K562 (cell line): ENCODE measurements at regions not wholly inside any gene's neighbourhood (a gene's known extent, or its start where the extent isn't known, plus 50 kb on each side); places are given as distances from the start of the nearest gene placed in this dataset.

Experiments
- ATAC-seq: fragments of 200-7000 bp; cut with Tn5 transposase; 3 replicates; pipeline ENCODE4 v1.9.1; 2020; ENCODE audit warnings: moderate library complexity
- BruUV-seq: library from RNA; stranded (reverse); fragments of 400-500 nt; replicated peaks from 2 replicates; lab custom pipeline; 2021; lab: Mats Ljungman, UMichigan
- CTCF ChIA-PET: fragments of 300-600 bp; formaldehyde crosslinking; extraction: SDS; loops from one replicate; lab custom pipeline; 2021; ENCODE audit warnings: low intra/inter-chr PET ratio; lab: Yijun Ruan, JAX
- POLR2A ChIA-PET: fragments of 300-600, 350-650 bp; sonication (Branson Sonifier 250); formaldehyde crosslinking; extraction: SDS; loops from one replicate; lab custom pipeline; 2021; ENCODE audit warnings: antibody characterized with exemption, inconsistent platforms; lab: Yijun Ruan, JAX
- DNase-seq, 4 experiments: peaks; one replicate each; pipeline versions ENCODE4 v3.0.0 to v3.0.0-alpha.2; 2011 to 2018; ENCODE audit warnings: low spot score in 3 of 4, mixed read lengths in 3 of 4; ENCODE audit errors: extremely low read depth in 1 of 4
- FAIRE-seq: peaks from 2 replicates; lab custom pipeline; 2011; peaks lifted over from hg19 to GRCh38; lab: Jason Lieb, UNC
- H2AFZ ChIP-seq: 2 replicates; pipeline ENCODE4 v1.6.0; 2011; ENCODE audit warnings: low read depth, low read length, control low read depth, inconsistent platforms
- H3K27ac ChIP-seq: fragments of 200-600 bp; 3 replicates; pipeline ENCODE4 v1.8.0; 2011; ENCODE audit warnings: low read depth, mild to moderate bottlenecking, control low read depth, inconsistent platforms, low read length, moderate library complexity, mixed read lengths; ENCODE audit errors: extremely low read depth
- H3K27me3 ChIP-seq, 2 experiments: fragments of 300-600 bp in 1 of 2; 2 replicates in 1 of 2; 3 replicates in 1 of 2; pipeline versions ENCODE4 v1.6.0 to v1.8.0; 2011; ENCODE audit warnings: inconsistent platforms in 2 of 2, low read length in 2 of 2, mild to moderate bottlenecking in 1 of 2, mixed read lengths in 1 of 2, moderate library complexity in 1 of 2; ENCODE audit not compliant: control insufficient read depth in 2 of 2, insufficient read depth in 2 of 2
- H3K36me3 ChIP-seq: fragments of 300-600 bp; 3 replicates; pipeline ENCODE4 v1.8.0; 2011; ENCODE audit warnings: mild to moderate bottlenecking, low read length, inconsistent platforms; ENCODE audit not compliant: control insufficient read depth, insufficient read depth
- H3K4me1 ChIP-seq, 2 experiments: fragments of 200-600 bp in 1 of 2; replicated peaks in 1 of 2; 2 replicates in 1 of 2; 3 replicates in 1 of 2; pipeline versions ENCODE4 v1.5.1 to v1.8.0; 2011; ENCODE audit warnings: inconsistent platforms in 2 of 2, low read length in 2 of 2, mild to moderate bottlenecking in 1 of 2, mixed read lengths in 1 of 2, moderate library complexity in 1 of 2; ENCODE audit not compliant: control insufficient read depth in 2 of 2, insufficient read depth in 2 of 2
- H3K4me2 ChIP-seq: 2 replicates; pipeline ENCODE4 v1.6.1; 2011; ENCODE audit warnings: low read length, control low read depth, inconsistent platforms, mixed read lengths; ENCODE audit not compliant: insufficient read depth
- H3K4me3 ChIP-seq: fragments of 200-600 bp; sonication (generic), shearing (Covaris generic); 2 replicates; pipeline ENCODE4 v1.5.1; 2016; ENCODE audit warnings: control low read depth, inconsistent platforms
- H3K79me2 ChIP-seq: fragments of 200-600 bp; 3 replicates; pipeline ENCODE4 v1.8.0; 2011; ENCODE audit warnings: low read length, inconsistent platforms; ENCODE audit not compliant: control insufficient read depth, insufficient read depth
- H3K9ac ChIP-seq, 2 experiments: 2 replicates each; pipeline versions ENCODE4 v1.6.0 to v1.6.1; 2011; ENCODE audit warnings: low read depth in 2 of 2, low read length in 2 of 2, control low read depth in 1 of 2, inconsistent platforms in 1 of 2, mild to moderate bottlenecking in 1 of 2, mixed read lengths in 1 of 2; ENCODE audit not compliant: insufficient read depth in 1 of 2
- H3K9me1 ChIP-seq: one replicate; pipeline ENCODE4 v1.6.0; 2011; ENCODE audit warnings: inconsistent platforms, mild to moderate bottlenecking, low read length, moderate library complexity; ENCODE audit not compliant: control insufficient read depth, insufficient read depth
- H3K9me3 ChIP-seq: replicated peaks from 2 replicates; pipeline ENCODE4 v1.5.1; 2011; ENCODE audit warnings: low read depth, low read length, inconsistent platforms; ENCODE audit not compliant: control insufficient read depth, insufficient read depth
- H4K20me1 ChIP-seq: replicated peaks from 2 replicates; pipeline ENCODE4 v1.6.1; 2011; ENCODE audit warnings: low read length, inconsistent platforms, mixed read lengths; ENCODE audit not compliant: control insufficient read depth, insufficient read depth
- ATF1 ChIP-seq, 2 experiments: fragments of 450-650 bp in 1 of 2; IDR thresholded peaks; 2 replicates each; pipeline ENCODE4 v1.6.1; 2016; ENCODE audit warnings: missing compliant biosample characterization in 1 of 2, missing genetic modification characterization in 1 of 2
- EHMT2 ChIP-seq: fragments of 450-650 bp; IDR thresholded peaks from 2 replicates; pipeline ENCODE4 v1.6.1; 2018; ENCODE audit warnings: antibody characterized with exemption
- GTF2F1 ChIP-seq: IDR thresholded peaks from 2 replicates; pipeline ENCODE4 v1.6.1; 2011; ENCODE audit warnings: low read depth, low read length, improper control_type of control experiment
- MED1 ChIP-seq: sonication (generic); formaldehyde crosslinking; IDR thresholded peaks from 2 replicates; pipeline ENCODE4 v1.8.1; 2023; ENCODE audit warnings: missing genetic modification reagents, borderline replicate concordance
- NFIC ChIP-seq: fragments of 450-650 bp; IDR thresholded peaks from 2 replicates; pipeline ENCODE4 v1.6.1; 2017; ENCODE audit warnings: mild to moderate bottlenecking, inconsistent platforms
- RAD21 ChIP-seq, 2 experiments: fragments of 250-450 bp in 1 of 2; fragments of 450-650 bp in 1 of 2; sonication (Bioruptor Pico) in 1 of 2; formaldehyde crosslinking in 1 of 2; IDR thresholded peaks in 1 of 2; conservative IDR thresholded peaks in 1 of 2; 2 replicates each; pipeline versions ENCODE4 v1.4.0 to v1.8.0; 2020 to 2022; ENCODE audit warnings: mild to moderate bottlenecking in 2 of 2, moderate library complexity in 1 of 2
- RFX7 ChIP-seq: fragments of 250-450 bp; sonication (Bioruptor Pico); IDR thresholded peaks from 2 replicates; pipeline ENCODE4 v1.5.1; 2021; ENCODE audit warnings: mild to moderate bottlenecking
- SIN3A ChIP-seq, 2 experiments: fragments of 150-350 bp in 1 of 2; IDR thresholded peaks; 2 replicates each; pipeline ENCODE4 v1.6.1; 2011 to 2016; ENCODE audit warnings: borderline replicate concordance in 2 of 2, low read depth in 2 of 2, low read length in 2 of 2, mild to moderate bottlenecking in 2 of 2, moderate library complexity in 2 of 2; ENCODE audit not compliant: control insufficient read depth in 1 of 2
- TCF3 ChIP-seq: sonication (generic); formaldehyde crosslinking; IDR thresholded peaks from 2 replicates; pipeline ENCODE4 v1.4.0; 2020; ENCODE audit warnings: mild to moderate bottlenecking, missing genetic modification reagents
- TEAD2 ChIP-seq: fragments of 450-650 bp; IDR thresholded peaks from 2 replicates; pipeline ENCODE4 v1.6.1; 2016; ENCODE audit warnings: missing genetic modification characterization, control low read depth, missing compliant biosample characterization
- YY1 ChIP-seq, 3 experiments: IDR thresholded peaks; 2 replicates each; pipeline ENCODE4 v1.6.1; 2011; ENCODE audit warnings: low read length in 2 of 3, mild to moderate bottlenecking in 2 of 3, moderate library complexity in 2 of 3, borderline replicate concordance in 1 of 3, control low read depth in 1 of 3, low read depth in 1 of 3; ENCODE audit not compliant: insufficient read depth in 3 of 3, insufficient replicate concordance in 2 of 3, control insufficient read depth in 1 of 3, insufficient read length in 1 of 3; ENCODE audit errors: extremely low read depth in 1 of 3
- ZC3H11A ChIP-seq: IDR thresholded peaks from 2 replicates; pipeline ENCODE4 v1.6.1; 2012; ENCODE audit warnings: low read depth, low read length, improper control_type of control experiment
- WGBS: fragments of 100-300 bp; shearing (Covaris generic); methylation state at CpG from one replicate; pipeline ENCODE4 v1.1.6; 2016; ENCODE audit warnings: low coverage, mixed read lengths; ENCODE audit not compliant: insufficient coverage; ENCODE audit errors: missing lambda C conversion rate; 5-methylcytosine and 5-hydroxymethylcytosine counted together
- in situ Hi-C: fragments of 300-500 bp; cut with MboI; formaldehyde crosslinking; loops from 4 replicates; pipeline ENCODE4 v1.15.0; 2018; ENCODE audit warnings: inconsistent platforms, mixed read lengths
- intact Hi-C: fragments of 100-400 bp; cut with micrococcal nuclease; formaldehyde crosslinking; loops from 2 replicates; pipeline ENCODE4 v1.14.2; 2022
- TF ChIP-seq, protein P1 (sequence below): fragments of 450-650 bp; IDR thresholded peaks from 2 replicates; pipeline ENCODE4 v1.6.1; 2017; ENCODE audit warnings: antibody characterized with exemption, mild to moderate bottlenecking

DNA sequence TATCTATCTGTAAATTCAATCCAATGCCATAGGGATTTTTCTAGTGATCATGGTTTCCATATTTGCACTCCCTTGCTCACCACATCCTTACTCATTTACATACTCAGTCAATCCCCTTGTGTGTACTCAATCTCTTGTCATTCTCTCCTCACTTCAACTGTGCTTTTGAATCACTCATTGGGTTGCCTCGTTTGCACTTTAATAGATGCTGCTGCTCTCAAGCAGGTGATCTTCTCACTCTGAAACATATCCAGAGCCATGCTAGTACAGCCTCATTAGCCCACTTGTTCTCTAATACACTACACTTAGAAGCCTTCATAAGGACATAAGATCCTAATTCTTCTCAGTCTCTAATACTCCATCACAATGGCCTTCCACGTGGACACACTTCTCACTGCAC is 507.9 kb downstream of the TECRL start:
- POLR2A ChIA-PET: no interaction called here
- no peaks in the 10 kb centered on the region for H3K79me2 ChIP-seq
- H3K9ac ChIP-seq: no peak overlapping the region
- no peaks in the 10 kb centered on the region for H4K20me1 ChIP-seq
- WGBS: 0% methylated on average over 2 of the region's 2 CpGs
- no peak for FAIRE-seq
- TF ChIP-seq RAD21 (CRISPR knock-in tag; conservative IDR thresholded peaks at IDR 0.05 in 1 of 2, IDR thresholded peaks at IDR 0.05 in 1 of 2) (no peak), ATF1 (CRISPR knock-in tag; IDR thresholded peaks at IDR 0.05) (no peak), ATF1 (tag; IDR thresholded peaks at IDR 0.05) (no peak), NFIC (no peak), YY1 (IDR thresholded peaks at IDR 0.05; ENCODE audit: borderline replicate concordance in 1 of 3, control insufficient read depth in 1 of 3, extremely low read depth in 1 of 3, insufficient read depth in 3 of 3, insufficient read length in 1 of 3, insufficient replicate concordance in 2 of 3, low read depth in 1 of 3, low read length in 2 of 3) (no peak)
- no peaks in the 10 kb centered on the region for H3K4me1 ChIP-seq
- no peak for ATAC-seq
- H3K9me3 ChIP-seq: peaks cover 1% of the 10 kb centered on the region; the same call in 1 of the 2 replicates
- H3K27ac ChIP-seq: no peak overlapping the region
- CTCF ChIA-PET: no interaction called here
- intact Hi-C loops (no loop called here), in situ Hi-C loops (no loop called here)
- H3K27me3 ChIP-seq: no peaks in the 10 kb centered on the region
- no TSS peak for BruUV-seq
- H3K4me2 ChIP-seq: no peak overlapping the region
- no peak for DNase-seq
- H3K36me3 ChIP-seq: no peaks in the 10 kb centered on the region
- no peak overlapping the region for H2AFZ ChIP-seq
- no peaks in the 10 kb centered on the region for H3K9me1 ChIP-seq
- H3K4me3 ChIP-seq: no peak overlapping the region

DNA sequence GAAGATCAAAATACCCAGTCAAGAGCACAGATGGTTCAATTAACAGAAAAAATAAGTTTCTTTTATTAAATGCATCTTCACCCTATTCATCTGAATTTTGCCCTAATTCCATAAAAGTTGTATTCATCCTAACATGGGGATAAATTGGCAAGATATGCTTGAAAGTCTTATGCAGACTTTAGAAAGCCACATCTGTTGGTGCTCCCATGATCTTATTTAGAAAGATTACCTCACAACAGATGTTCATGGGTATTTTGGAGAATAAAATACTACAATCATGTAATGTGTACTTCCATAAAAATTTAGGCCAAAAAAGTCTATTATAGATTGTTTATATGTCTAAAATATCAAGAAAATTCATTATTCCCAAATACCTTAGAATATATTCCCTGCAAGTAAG is 510.3 kb downstream of the TECRL start:
- no peak overlapping the region for H3K27ac ChIP-seq
- no TSS peak for BruUV-seq
- CTCF ChIA-PET: no interaction called here
- FAIRE-seq: no peak
- no peaks in the 10 kb centered on the region for H3K27me3 ChIP-seq
- no peaks in the 10 kb centered on the region for H3K9me1 ChIP-seq
- no peak overlapping the region for H3K4me3 ChIP-seq
- H2AFZ ChIP-seq: no peak overlapping the region
- H4K20me1 ChIP-seq: no peaks in the 10 kb centered on the region
- H3K9me3 ChIP-seq: peaks cover 1% of the 10 kb centered on the region; the same call in 1 of the 2 replicates
- POLR2A ChIA-PET: no interaction called here
- no peak overlapping the region for H3K9ac ChIP-seq
- no peaks in the 10 kb centered on the region for H3K36me3 ChIP-seq
- no peaks in the 10 kb centered on the region for H3K4me1 ChIP-seq
- no peak for DNase-seq
- H3K4me2 ChIP-seq: no peak overlapping the region
- ATAC-seq: no peak
- in situ Hi-C loops: no loop called here
- intact Hi-C loops: no loop called here
- H3K79me2 ChIP-seq: no peaks in the 10 kb centered on the region
- TF ChIP-seq EHMT2 (no peak), ZC3H11A (no peak), MED1 (no peak), TEAD2 (tag) (no peak), GTF2F1 (no peak), RFX7 (CRISPR knock-in tag) (no peak), SIN3A (IDR thresholded peaks at IDR 0.05; ENCODE audit: borderline replicate concordance in 2 of 2, control insufficient read depth in 1 of 2, low read depth in 2 of 2, low read length in 2 of 2) (no peak), TCF3 (CRISPR knock-in tag) (no peak)
- TF ChIP-seq, protein P1, sequence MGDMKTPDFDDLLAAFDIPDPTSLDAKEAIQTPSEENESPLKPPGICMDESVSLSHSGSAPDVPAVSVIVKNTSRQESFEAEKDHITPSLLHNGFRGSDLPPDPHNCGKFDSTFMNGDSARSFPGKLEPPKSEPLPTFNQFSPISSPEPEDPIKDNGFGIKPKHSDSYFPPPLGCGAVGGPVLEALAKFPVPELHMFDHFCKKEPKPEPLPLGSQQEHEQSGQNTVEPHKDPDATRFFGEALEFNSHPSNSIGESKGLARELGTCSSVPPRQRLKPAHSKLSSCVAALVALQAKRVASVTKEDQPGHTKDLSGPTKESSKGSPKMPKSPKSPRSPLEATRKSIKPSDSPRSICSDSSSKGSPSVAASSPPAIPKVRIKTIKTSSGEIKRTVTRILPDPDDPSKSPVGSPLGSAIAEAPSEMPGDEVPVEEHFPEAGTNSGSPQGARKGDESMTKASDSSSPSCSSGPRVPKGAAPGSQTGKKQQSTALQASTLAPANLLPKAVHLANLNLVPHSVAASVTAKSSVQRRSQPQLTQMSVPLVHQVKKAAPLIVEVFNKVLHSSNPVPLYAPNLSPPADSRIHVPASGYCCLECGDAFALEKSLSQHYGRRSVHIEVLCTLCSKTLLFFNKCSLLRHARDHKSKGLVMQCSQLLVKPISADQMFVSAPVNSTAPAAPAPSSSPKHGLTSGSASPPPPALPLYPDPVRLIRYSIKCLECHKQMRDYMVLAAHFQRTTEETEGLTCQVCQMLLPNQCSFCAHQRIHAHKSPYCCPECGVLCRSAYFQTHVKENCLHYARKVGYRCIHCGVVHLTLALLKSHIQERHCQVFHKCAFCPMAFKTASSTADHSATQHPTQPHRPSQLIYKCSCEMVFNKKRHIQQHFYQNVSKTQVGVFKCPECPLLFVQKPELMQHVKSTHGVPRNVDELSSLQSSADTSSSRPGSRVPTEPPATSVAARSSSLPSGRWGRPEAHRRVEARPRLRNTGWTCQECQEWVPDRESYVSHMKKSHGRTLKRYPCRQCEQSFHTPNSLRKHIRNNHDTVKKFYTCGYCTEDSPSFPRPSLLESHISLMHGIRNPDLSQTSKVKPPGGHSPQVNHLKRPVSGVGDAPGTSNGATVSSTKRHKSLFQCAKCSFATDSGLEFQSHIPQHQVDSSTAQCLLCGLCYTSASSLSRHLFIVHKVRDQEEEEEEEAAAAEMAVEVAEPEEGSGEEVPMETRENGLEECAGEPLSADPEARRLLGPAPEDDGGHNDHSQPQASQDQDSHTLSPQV: no peak
